HG03520 (cell line): ENCODE measurements at regions not wholly inside any gene's neighbourhood (a gene's known extent, or its start where the extent isn't known, plus 50 kb on each side); places are given as distances from the start of the nearest gene placed in this dataset.

Experiments
- ATAC-seq: cut with Tn5 transposase; IDR thresholded peaks from one replicate; pipeline ENCODE4 v1.9.1; 2021; ENCODE audit warnings: mild to moderate bottlenecking, moderate library complexity; ENCODE audit not compliant: unreplicated experiment

DNA sequence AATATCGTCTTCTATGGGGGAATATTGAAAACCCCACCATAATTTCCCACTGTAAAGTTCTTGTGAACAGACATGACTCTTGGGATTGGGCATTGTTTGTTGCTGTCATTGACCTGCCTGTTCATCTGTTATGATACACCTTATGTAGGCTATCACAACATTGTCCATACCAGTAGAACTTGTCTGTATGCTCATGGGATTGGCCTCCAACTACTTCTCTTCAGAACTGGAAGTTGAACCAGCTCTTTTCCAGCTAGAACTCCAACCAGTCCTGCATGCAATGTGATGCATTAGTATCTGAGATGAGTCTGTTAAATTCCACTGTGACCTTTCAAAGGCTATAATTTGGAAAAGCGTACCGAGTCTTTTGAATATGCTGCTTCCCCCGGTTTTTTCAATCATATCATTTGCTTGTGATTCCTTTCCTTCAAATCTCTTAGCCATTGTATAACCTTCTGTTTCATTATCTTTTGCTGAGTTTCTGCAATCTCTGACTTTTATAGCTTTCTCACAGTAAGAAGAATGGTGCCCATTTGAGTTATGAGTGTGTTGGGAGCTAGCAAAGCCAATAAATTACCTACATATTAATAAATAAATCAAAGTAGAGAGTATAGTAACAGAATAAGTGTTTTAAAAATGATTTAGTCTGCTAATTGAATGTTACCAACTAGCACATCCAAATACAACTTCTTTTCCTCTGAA lies 101.9 kb downstream of the PLK2 start:
- ATAC-seq = no peak

DNA sequence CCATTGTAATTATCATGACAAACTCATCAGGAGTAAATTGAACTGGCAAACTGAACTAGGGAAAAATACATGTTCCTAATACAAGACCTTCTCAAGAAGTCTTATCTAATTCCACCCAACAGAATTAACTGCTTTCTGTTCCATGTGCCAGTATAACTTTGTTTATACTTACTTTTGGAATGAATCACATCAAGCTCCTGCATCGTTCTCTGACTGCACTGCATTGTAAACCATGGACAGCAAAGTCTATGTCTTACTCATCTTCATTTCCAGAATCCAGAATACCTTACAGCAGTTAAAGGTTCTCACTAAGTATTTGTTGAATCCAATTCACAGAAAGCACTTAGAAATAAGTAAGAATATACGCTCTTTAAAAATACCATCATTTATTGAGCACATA lies 102.8 kb downstream of the PLK2 start:
- no peak for ATAC-seq

DNA sequence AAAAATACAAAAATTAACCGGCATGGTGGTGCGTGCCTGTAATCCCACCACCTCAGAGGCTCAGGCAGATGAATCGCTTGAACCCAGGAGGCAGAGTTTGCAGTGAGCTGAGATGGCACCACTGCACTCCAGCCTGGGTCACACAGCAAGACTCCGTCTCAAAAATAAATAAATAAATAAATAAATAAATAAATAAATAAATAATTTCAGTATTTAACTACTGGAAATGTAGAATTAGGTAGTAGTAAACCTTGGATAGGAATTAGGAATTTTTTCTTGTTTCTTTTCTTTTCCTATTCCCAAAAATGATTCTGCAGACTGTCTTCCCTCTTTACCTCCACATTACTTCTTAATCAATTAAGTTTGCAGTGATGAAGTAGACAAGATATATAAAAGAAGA lies 103.2 kb downstream of the PLK2 start:
- ATAC-seq = no peak

DNA sequence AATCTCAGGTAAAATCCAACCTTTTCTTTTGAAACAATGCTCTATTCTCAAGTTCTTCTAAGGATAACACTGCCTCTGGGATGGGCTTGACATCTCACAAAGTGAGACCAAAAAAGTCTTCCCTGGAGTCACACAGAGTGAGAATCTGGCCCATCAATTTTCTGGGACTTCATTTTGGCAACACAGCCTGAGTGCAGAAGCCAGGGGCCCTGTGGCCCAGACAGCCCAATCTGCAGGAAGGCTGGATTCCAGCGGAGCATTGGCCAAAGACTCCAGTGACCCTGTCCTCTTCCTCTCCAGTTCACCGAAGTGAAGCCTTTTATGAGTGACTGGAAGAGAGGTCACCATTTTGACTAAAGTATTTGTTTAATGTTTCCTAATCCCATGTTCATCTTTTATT lies 105.1 kb downstream of the PLK2 start:
- ATAC-seq = no peak

DNA sequence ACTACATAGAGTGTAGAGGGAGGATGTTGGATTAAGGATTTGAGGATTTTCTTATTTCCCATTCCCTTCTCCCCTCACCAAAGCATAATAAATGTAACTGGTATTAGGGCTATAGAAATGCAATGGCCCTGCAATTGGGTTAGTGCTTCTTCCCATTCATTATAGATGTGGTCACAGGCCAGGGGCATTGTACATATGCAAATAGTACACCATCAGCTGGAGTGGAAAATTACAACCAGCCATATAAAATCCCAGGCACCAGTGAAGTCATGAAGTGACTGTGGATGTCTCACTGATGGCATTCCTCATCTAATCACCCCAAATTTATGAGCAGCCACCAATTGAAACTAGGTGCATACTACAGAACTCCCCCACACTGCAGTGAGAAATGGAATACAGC lies 105.9 kb downstream of the PLK2 start:
- no peak for ATAC-seq

DNA sequence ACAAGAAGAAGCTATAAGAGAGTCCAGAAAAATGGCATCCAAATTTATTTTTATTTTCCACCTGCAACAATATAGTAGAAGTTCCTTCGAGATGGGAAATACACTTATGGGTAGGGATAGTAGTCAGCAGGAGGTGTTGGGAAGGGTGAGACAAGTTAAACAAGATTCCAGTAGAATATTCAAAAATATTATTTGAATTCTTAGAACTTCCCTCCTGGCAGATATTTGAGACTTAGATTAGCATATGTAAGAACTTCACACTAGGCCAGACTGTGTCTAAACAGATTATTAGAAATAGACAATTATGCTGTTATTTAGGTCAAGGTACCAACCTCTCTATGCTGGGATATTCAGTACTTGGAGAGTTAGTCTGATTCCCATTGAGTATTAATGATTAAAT lies 108.7 kb downstream of the PLK2 start:
- no peak for ATAC-seq

DNA sequence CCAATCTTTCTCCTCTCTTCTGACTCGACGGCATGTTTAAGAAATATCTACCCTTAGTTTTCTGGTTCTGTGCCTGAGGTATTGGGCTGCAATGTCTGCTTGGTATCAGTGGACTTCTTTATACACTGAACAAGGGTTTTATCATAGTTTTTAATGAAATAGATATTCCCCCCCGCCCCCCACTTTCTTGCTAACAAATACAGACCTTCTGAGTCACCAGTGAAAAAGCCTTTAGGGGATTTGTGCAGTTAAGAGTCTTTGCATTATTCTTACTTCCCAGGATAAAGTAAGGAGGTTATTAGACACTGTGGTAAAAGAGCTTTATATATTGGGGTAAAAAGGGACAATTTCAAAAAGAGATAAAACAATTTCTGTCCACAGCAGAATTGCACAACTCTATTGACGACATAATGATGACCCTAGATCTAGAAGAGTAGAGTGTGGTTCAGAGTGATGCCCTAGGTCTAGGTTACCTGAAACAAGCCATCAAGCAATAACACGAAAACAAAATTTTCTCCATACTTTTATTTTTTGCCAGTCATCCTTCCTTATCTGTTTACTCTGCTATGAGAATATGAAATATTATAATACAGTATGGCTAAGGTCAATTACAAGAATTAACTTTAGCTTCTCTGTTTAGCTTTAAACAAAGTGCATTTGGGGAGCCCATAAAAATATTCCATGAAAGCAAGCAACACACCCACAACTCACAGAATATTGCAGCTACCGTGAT lies 110.7 kb downstream of the PLK2 start:
- no peak for ATAC-seq

DNA sequence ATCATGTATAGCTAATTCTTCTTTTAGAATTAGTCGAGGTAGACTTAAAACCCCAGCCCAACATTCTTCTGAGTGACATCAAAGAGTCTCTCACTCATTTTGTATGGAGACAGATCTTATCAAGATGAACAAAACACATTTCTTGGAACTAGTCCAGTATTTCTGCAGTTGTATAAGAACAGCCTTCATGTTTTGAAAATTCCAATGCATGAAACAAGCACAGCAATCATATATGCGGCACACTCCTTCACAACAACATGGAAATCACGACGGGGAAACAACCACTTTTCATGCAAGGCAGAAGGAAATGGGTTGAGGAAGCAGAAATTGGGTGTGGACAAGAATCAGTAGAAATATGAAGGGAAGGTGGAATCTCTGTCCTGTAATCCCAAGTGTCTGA lies 113.8 kb downstream of the PLK2 start:
- ATAC-seq = no peak

DNA sequence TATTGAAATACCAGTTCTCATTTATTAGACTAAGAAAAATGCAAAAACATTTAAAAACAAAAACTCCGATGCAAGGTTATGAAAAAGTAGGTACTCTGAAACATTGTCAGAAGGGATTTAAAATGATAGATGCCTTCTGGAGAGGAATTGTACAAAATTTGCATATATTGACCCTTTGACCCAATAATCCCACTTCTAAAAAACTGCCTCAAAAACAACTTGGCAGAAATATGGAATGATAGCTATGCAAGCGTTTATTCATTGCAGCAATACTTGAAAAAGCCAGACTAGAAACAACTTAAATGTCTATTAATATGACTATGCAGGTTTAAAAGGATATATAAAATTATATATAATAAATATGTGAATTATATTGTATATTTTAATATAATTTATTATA lies 118.4 kb downstream of the PLK2 start:
- ATAC-seq = no peak

DNA sequence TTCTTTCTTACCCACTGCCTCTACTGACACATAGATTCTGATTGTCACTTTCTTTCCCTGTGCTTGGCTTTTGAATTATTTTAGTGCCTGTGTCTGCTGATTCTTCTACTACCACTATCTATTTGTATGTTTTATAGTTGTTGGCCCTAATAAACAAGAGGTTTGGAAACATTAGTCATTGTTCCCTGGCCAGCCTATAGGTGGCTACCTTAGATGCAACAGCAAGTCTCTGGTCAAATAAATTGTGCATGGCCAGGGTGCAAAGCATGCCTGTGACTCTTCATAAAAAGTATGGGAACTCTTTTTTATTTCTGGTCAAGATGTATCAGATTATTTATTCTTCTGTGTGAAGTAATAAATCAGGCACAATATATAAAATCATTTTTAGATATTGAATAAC lies 124.4 kb downstream of the PLK2 start:
- ATAC-seq = no peak

DNA sequence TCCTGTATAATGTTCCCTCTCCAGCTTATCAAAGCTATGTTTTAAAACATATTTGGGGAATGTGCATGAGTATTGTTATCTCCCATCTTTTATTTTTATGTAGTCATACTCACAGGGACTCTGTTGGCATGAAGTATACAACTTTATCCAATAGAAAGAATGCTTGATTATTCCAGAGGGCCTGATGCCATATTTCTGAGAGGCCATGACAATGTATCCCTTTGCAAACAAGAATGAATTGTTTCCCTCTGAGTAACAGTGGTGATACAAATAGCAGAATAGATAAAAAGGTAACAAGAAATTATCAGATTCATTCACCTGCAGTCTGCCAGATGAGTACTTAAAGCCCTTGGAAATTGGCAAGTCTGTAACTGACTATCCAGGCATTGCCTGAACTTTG lies 125.9 kb downstream of the PLK2 start:
- ATAC-seq = no peak

DNA sequence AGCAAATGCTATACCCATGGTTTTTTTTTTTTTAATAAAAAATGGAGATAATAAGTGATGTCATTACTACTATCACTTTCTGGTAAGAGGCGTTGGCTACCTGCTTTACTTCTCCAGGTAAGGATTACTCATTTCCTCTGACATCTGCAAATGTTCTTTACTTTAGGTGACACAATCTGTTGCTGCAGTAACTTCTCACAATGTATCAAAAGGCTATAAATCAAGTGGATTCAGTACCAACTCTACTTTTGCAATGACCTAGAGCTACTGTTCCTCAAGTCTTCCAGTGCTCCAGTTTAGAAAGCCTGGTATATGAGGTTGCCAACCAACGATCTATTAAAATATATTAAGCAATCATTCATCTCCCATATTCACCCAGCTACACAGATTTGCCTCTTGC lies 129.1 kb downstream of the PLK2 start:
- no peak for ATAC-seq

DNA sequence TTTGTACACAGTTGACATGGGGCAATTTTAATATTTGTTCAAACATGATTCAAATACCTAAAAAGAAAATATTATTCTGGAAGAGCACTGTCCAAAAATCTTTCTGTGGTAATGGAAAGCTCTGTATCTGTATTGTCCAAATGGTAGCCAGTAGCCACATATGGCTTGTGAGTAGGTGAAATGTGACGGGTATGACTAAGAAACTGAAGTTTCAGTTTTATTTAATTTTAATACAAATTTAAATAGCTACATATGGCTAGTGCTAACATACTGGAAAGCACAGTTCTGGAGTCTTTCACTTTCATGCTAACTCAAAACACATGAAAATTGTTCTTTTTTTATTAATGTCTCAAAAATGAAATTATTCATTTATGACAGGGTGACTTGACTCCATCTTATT lies 132.6 kb downstream of the PLK2 start:
- peak; percentile 65 for ATAC-seq

DNA sequence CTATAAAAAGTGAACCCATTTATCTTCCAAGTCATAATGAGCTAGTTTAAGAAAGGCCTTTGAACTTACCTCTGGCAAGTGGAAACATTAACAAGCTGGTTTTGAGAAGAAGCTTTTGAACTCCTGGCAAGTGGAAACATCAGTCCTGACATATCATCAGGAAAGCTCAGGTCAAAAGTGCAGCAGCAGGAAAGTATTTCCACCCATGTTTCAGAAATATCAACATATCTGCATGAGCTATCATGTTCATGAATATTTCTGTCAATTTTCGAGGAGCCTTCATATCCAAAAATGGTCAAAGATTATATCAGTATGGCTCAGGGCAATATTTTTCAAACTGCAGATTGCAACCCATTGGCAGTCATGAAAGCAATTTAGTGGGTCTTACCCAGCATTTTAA lies 133.9 kb downstream of the PLK2 start:
- no peak for ATAC-seq

DNA sequence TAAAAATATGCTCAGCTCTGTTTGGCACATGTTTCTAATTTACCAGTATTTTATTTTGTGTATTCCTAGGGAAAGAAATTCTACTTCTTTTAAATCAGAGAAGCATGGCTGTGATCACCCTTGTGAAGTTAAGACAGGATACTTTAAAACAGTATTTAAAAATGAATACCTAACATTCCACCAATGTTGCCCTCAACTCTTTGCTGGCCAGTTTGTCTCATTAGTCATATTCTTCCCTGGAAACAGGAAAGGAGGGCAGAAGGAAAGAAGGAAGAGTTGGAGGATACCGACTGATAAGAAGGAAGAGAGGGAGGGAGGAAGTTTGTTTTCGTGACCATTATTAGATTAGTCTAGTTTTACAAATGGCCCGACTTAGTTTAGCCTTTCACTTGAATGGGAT lies 137.4 kb downstream of the PLK2 start:
- no peak for ATAC-seq

DNA sequence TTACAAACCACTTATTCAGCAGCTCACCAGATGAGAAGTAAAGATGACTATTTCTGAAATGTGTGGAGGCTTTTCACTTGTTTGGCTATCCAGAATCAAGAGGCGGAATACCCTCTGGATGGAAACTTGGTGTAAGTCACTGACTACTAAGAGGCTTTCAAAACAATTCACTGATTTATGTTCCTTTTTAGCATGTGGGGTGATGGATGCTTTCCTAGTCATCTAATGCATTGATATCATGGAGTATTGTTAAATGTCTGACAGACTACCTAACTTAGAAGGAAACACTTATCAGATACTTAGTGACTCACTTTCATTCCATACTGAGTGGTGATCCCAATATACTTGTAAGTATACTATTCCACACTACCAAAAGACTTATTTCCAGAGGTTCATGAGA lies 141.4 kb downstream of the PLK2 start:
- no peak for ATAC-seq

DNA sequence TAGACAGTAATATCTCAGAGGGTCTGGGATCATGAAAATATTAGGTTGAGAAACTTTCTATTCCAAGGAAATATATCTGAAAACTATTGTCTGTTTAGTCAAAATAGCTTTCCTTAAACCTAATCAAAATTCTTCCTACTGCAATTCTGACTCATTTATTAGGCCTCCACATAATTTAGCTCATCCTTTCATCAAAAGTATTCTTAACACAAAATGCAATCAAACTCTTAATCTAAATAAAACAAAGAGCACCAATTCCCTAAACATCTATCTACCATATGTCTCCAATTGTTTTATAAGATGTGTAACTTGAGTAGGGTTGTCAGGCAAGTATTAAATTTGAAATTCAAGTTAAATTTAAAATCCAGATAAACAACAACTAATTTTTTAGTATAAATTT lies 142.1 kb downstream of the PLK2 start:
- no peak for ATAC-seq

DNA sequence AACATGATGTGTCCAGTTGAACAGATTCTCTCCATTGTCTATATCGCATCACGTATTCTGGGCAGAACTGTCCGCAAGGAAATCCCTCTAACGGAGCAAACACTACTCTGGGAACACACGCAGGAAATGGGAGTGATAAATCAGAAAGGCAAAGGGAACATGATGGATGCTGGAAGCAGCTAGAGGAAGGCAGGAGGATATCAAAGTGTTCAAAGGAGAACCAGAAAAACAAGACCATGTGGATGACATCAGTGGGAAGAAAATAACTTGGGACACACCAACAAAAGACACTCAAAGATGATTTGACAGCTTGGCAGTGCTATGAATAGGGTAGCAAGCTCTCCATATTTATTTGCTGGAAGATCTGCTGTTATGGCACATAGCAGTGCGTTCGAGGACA lies 142.9 kb downstream of the PLK2 start:
- ATAC-seq = no peak

DNA sequence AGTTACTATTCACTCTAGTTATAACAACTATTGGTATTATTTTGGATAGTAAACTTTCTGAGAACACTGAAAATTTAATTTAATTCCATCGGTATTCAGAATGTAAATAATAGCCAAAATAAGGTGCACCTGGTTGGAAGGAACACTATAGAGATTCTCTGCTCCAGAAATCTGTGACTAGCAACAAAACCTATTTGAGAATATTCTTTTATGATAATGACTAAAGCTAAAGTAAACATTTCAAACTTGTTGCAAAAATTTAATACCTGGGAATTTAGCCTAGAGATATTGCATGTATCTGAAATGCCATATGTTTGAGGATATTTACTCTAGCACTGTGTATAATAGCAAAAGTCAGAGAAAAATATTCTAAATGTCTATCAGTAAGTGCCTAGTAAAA lies 144.1 kb downstream of the PLK2 start:
- no peak for ATAC-seq

DNA sequence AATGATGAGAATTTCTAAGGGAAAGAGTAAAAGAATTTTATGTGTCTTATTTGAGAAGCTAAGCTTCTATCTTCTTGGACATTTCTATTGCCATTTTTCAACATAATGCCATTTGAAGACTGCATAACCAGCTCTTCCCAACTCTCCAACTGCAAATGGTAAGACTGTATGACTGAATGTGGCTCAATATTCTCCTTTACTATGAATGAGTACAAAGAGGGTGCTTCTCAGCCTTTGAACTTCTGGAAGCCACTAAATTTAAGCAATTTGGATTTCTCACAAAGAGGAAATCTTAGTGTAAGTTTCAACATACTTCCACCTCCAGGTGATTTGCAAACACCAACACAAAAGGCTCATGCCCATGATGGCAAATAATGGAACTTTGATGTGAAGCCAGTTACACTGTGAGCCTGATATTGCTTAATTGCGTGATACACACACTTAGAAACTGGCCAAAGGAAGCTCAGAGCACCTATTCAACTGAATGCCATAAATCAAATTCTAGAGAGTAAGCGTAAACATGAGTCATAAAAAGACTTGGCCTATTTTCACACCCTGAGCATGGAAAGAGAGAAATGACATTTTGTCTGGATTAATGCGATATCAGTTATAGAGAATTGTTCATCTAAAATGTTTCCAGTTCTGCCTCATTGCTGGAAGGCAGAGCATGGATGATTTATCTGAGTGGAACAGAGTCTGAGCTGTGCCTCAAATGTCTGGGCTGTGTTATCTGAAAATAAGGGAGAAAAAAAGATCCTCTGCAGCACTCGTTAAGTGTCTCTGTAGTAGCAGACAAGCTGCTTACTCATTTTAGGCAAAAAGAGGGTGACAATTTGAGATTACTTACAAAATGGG lies 145.3 kb downstream of the PLK2 start:
- ATAC-seq = no peak

DNA sequence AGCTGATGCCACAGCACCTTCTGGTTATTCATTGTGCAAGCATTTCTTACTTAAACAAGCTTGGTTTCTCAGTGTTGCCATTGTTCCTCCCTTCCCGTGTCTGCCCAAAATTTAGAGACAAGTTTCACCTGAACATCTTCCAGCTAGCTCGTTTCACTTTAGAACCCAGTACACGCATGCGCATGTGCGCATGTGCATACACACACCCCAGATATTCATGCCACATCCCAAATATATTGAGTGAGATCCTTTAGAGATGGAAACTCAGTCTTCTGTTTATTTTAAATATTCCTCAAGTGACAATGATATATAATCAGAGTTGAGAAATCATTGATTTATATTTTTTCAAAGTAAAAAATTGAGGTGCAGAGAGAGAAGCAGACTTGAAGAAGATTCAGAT lies 147.6 kb downstream of the PLK2 start:
- ATAC-seq = no peak

DNA sequence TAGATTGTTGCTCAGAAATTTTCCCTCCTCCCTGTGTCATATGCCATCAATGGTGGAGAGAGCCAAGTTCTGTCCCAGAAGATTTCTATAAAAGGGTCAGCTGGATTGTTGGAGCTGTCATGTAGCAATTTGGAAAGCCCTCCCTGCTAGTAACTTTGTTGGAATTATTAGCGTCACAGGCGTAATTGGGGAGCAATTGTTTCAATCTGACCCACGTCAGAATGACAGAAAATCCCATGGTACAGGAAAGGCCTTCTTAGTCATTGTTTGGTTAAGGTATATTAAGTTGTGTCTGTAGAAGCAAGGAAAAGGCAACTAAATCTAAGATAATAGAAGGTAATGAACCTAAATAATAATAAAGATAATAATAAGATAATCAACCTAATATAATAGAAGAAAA lies 148.4 kb downstream of the PLK2 start:
- ATAC-seq = no peak
